ENCODE measurements at regions not wholly inside any gene's neighbourhood (a gene's known extent, or its start where the extent isn't known, plus 50 kb on each side); places are given as distances from the start of the nearest gene placed in this dataset.

- no peak for DNase-seq (ENCODE audit: low spot score)
- FAIRE-seq, result no peak
- TF ChIP-seq KLF15 (CRISPR knock-in tag; IDR thresholded peaks at IDR 0.05; ENCODE audit: borderline replicate concordance) (no peak), PLSCR1 (CRISPR knock-in tag; IDR thresholded peaks at IDR 0.05; ENCODE audit: borderline replicate concordance) (no peak), NCOR1 (IDR thresholded peaks at IDR 0.05; ENCODE audit: borderline replicate concordance, low read length) (no peak), NFATC3 (CRISPR knock-in tag; IDR thresholded peaks at IDR 0.05) (no peak), EED (CRISPR knock-in tag; IDR thresholded peaks at IDR 0.05) (no peak), ZBTB20 (CRISPR knock-in tag; IDR thresholded peaks at IDR 0.05; ENCODE audit: borderline replicate concordance, low read depth) (no peak), ZNF562 (CRISPR knock-in tag; IDR thresholded peaks at IDR 0.05; ENCODE audit: borderline replicate concordance) (no peak), NFYC (CRISPR knock-in tag; IDR thresholded peaks at IDR 0.05) (no peak), NAIF1 (CRISPR knock-in tag; IDR thresholded peaks at IDR 0.05; ENCODE audit: borderline replicate concordance) (no peak), DNMT3B (CRISPR knock-in tag; conservative IDR thresholded peaks at IDR 0.05) (no peak), SP5 (CRISPR knock-in tag; IDR thresholded peaks at IDR 0.05; ENCODE audit: borderline replicate concordance, low read depth) (no peak), USF2 (IDR thresholded peaks at IDR 0.05; ENCODE audit: low read depth, low read length) (no peak), USF2 (CRISPR knock-in tag; IDR thresholded peaks at IDR 0.05; ENCODE audit: borderline replicate concordance) (no peak), ZNF577 (CRISPR knock-in tag; IDR thresholded peaks at IDR 0.05; ENCODE audit: borderline replicate concordance, low read depth) (no peak), SNAPC5 (CRISPR knock-in tag; IDR thresholded peaks at IDR 0.05; ENCODE audit: borderline replicate concordance) (no peak), KDM2A (CRISPR knock-in tag; IDR thresholded peaks at IDR 0.05; ENCODE audit: borderline replicate concordance, low read depth) (no peak)
- Histone ChIP-seq H3K9me3 (ENCODE audit: low read length) (no peaks in the 10 kb centered on the region), H3K27me3 (ENCODE audit: control insufficient read depth in 1 of 2, insufficient read depth in 2 of 2, low read length in 2 of 2) (no peaks in the 10 kb centered on the region), H3K4me3 (replicated peaks in 1 of 3; ENCODE audit: insufficient read depth in 1 of 3, low read depth in 2 of 3, low read length in 3 of 3) (no peak overlapping the region), H3K27ac (ENCODE audit: extremely low read length, insufficient read depth, low read length) (no peak overlapping the region), H3K4me2 (ENCODE audit: low read depth, low read length) (no peak overlapping the region), H3K79me2 (ENCODE audit: insufficient read depth, low read length) (no peaks in the 10 kb centered on the region), H2AFZ (ENCODE audit: low read length) (no peak overlapping the region), H4K20me1 (ENCODE audit: insufficient read depth, low read length) (no peaks in the 10 kb centered on the region), H3K4me1 (ENCODE audit: insufficient read depth, low read length) (peaks cover 6% of the 10 kb centered on the region; the same call in 1 of the 2 replicates), H3K9ac (ENCODE audit: insufficient read depth, low read depth, low read length) (no peak overlapping the region), H3K36me3 (replicated peaks in 1 of 2; ENCODE audit: control insufficient read depth in 1 of 2, insufficient read depth in 2 of 2, low read length in 2 of 2) (no peaks in the 10 kb centered on the region)
- ATAC-seq, result no peak
- BruUV-seq (replicated peaks), result no TSS peak
- WGBS (ENCODE audit: low lambda C conversion rate), result 2% methylated on average over 5 of the region's 5 CpGs
- in situ Hi-C loops (cut with HindIII; ENCODE audit: extremely low pct_ligation_motif_present, low pct_unique_long_range_greater_than_20kb) (no loop called here), intact Hi-C loops (cut with micrococcal nuclease; ENCODE audit: unreplicated experiment) (no loop called here)
- CTCF ChIA-PET (ENCODE audit: low intra/inter-chr PET ratio, low total read pairs), result no interaction called here
- POLR2A ChIA-PET, result no interaction called here
Observed at GRCh38 chr16:26593700-26594099, 473.0 kb upstream of the C16orf82 start.

All from HepG2 (cell line).